ENCODE measurements at regions not wholly inside any gene's neighbourhood (a gene's known extent, or its start where the extent isn't known, plus 50 kb on each side); places are given as distances from the start of the nearest gene placed in this dataset.

- DNase-seq (ENCODE audit: low read depth): no peak
Measured at GRCh38 chr12:125225641-125226040, 160.4 kb downstream of the AACS start.

GRCh38 chr12:125228519-125229260, 163.5 kb downstream of the AACS start:
- no peak for DNase-seq (ENCODE audit: low read depth)

- no peak for DNase-seq (ENCODE audit: low read depth)
Measured at GRCh38 chr12:125229878-125230530, 164.8 kb downstream of the AACS start.

- DNase-seq (ENCODE audit: low read depth): no peak
Measured at GRCh38 chr12:125233319-125233718, 168.1 kb downstream of the AACS start.

GRCh38 chr12:125239563-125239962, 174.3 kb downstream of the AACS start:
- DNase-seq (ENCODE audit: low read depth): no peak

GRCh38 chr12:125240717-125241116, 175.5 kb downstream of the AACS start:
- DNase-seq (ENCODE audit: low read depth): no peak

- no peak for DNase-seq (ENCODE audit: low read depth)
Measured at GRCh38 chr12:125243811-125244210, 178.6 kb downstream of the AACS start.

GRCh38 chr12:125244338-125244737, 179.1 kb downstream of the AACS start:
- DNase-seq (ENCODE audit: low read depth): no peak

GRCh38 chr12:125245581-125246557, 180.6 kb downstream of the AACS start:
- no peak for DNase-seq (ENCODE audit: low read depth)

GRCh38 chr12:125247477-125247876, 182.2 kb downstream of the AACS start:
- no peak for DNase-seq (ENCODE audit: low read depth)

- no peak for DNase-seq (ENCODE audit: low read depth)
Measured at GRCh38 chr12:125249066-125249824, 184.0 kb downstream of the AACS start.

GRCh38 chr12:125249932-125250331, 184.7 kb downstream of the AACS start:
- DNase-seq (ENCODE audit: low read depth): no peak

- no peak for DNase-seq (ENCODE audit: low read depth)
Measured at GRCh38 chr12:125254236-125254635, 189.0 kb downstream of the AACS start.

GRCh38 chr12:125254856-125255255, 189.6 kb downstream of the AACS start:
- no peak for DNase-seq (ENCODE audit: low read depth)

- no peak for DNase-seq (ENCODE audit: low read depth)
Measured at GRCh38 chr12:125255935-125256633, 190.8 kb downstream of the AACS start.

- DNase-seq (ENCODE audit: low read depth): no peak
Measured at GRCh38 chr12:125256634-125256936, 191.3 kb downstream of the AACS start.

- no peak for DNase-seq (ENCODE audit: low read depth)
Measured at GRCh38 chr12:125259178-125259867, 194.1 kb downstream of the AACS start.

GRCh38 chr12:125262851-125263250, 197.6 kb downstream of the AACS start:
- DNase-seq (ENCODE audit: low read depth): no peak

- DNase-seq (ENCODE audit: low read depth): no peak
Measured at GRCh38 chr12:125263385-125263784, 198.2 kb downstream of the AACS start.

- no peak for DNase-seq (ENCODE audit: low read depth)
Measured at GRCh38 chr12:125267114-125267513, 201.9 kb downstream of the AACS start.

GRCh38 chr12:125269276-125269675, 204.0 kb downstream of the AACS start:
- DNase-seq (ENCODE audit: low read depth): no peak
